NCI-H446 treated with DMSO at 0.1 percent for 48 hours (cell line): ENCODE measurements at regions not wholly inside any gene's neighbourhood (a gene's known extent, or its start where the extent isn't known, plus 50 kb on each side); places are given as distances from the start of the nearest gene placed in this dataset.
A peak's percentile ranks its signal among the peaks of the same experiment; 100 is the strongest.

Experiments
- DNase-seq: peaks from one replicate; lab custom pipeline; 2025; lab: John Stamatoyannopoulos, UW

DNA sequence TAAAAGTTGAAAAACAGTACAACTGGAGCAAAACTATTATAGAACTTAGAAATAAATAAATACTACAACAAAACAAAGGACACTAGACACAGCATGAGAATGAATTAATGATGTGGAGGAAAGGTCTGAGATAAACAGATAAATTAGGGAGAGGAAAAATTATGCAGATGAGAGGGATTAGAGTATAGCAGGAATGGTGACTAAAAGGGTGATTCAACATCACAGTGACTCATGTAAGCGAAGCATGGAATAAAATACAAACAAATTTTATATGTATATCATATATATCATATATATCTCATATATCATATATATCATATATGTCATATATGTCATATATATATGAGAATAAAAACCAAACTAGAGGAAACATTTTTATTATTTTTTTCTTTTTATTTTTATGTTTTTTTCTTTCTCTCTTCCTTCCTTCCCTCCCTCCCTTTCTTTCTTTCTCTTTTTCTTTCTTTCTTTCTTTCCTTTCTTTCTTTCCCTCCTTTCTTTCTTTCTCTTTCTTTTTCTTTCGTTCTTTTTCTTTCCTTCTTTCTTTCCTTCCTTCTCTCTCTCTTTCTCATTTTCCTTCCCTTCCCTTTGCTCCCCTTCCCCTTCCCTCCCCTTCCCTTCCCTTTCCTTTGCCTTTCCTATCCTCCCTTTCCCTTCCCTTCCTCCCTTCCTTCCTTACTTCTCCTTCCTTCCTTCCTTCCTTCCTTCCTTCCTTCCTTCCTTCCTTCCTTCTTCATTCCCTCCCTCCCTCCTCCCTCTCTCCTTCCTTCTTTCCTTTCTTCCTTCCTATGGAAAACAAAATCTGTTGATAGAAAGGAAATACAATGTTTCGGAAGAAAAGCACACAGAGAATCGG, 1014.6 kb downstream of the GRIK2 start:
- DNase-seq: no peak

GRCh38 chr6:102405860-102406259, 1012.4 kb downstream of the GRIK2 start:
- DNase-seq: no peak

- DNase-seq: peak; percentile 17
Measured at GRCh38 chr6:102402635-102403329, 1009.3 kb downstream of the GRIK2 start.

- no peak for DNase-seq
Measured at GRCh38 chr6:102398788-102399390, 1005.4 kb downstream of the GRIK2 start.

DNA sequence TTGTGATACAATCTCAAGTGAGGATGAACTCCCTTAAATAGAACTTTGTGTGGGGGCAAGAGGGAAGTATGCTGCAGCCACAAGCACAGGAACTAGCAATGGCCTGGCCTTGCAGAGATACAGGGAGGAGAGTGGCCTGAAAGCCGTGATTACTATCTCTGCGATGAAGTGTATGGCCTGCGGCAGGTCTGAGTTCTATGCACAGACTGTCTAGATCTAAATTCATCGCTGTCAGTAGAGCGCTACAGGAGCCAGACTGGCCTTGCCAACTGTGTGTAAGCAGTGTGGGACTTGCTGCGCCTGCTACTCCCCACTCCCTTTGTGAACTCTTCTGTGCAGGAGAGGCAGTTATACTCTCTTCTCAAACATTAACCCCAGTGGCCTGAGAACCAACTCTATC, 997.0 kb downstream of the GRIK2 start:
- DNase-seq: no peak

DNA sequence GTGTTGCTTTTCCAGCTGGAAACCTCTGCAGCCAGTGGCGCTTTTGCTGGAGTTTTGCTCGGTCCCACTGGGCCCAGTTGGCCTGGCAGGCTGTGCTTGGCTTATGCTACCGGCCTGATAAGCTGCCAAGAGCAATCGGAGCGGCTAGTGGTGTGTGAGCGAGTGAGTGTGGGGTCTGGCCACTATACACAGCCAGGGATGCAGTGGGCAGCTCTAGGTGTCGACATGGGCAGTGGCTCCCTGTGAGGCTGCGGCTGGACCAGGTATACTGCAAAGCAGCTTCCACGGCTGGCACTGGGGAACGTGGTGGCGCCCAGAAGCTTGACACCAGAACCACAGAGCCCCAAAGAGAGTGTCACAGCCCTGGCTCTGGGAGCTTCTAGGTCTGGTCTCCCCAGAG, 996.5 kb downstream of the GRIK2 start:
- DNase-seq: peak; percentile 20

GRCh38 chr6:102387326-102388033, 994.0 kb downstream of the GRIK2 start:
- DNase-seq: peak; percentile 75

DNA sequence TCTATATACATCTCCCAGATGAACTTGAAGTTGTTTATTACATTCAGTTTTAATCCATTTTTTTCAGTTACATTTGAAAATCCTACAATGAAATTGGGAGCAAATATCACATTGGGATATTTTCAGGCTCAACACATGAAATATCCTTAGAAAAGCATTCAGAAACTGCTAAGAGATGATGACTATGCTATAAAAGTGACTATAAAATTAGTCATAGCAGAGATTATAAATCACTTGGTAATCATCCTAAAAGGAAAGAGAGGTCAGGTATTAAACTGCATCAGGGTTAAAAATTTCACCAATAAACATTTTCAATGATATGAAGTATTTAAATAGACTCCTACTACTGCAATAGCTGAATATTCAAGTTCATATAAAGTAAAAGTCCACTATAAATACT, 987.7 kb downstream of the GRIK2 start:
- no peak for DNase-seq

GRCh38 chr6:102356170-102356569, 962.7 kb downstream of the GRIK2 start:
- no peak for DNase-seq

DNA sequence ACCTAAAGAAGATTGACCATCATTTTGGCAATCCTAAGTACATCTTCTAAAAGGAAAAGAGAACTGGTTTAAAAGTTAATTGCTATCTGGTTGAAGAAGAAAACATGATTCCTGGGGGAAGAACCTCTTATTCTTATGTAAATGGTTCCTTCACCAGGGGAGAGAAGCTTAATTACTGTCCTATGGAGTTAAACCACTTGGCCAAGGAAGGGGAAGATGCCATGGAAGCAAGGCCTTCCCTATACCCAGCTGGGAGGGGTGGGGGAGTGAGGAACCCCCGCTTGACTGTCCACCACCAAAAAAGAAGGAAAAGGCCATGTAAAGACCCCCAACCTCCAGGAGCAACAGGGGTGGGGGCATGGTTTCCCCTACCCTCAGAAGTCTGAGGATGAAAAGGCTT, 962.1 kb downstream of the GRIK2 start:
- no peak for DNase-seq

DNA sequence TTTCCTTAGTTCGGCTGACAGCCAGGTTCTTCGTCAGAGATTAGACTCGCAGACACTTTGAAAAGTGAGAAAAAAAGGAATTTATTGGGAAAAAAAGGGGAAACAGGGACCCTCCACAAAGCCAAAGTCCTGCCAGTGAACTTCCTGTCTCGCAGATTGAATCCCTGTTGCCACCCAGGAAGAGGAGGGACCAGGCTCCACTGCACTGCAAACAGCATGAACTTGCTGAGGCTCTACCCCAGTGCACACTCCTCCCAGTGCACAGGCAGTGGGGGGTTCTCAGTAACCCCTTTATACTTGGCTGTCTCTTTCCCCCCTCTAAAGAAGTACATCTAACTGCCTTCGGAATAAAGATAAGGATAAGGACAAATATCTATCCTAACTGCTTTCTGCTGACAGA, 959.0 kb downstream of the GRIK2 start:
- DNase-seq: no peak

DNA sequence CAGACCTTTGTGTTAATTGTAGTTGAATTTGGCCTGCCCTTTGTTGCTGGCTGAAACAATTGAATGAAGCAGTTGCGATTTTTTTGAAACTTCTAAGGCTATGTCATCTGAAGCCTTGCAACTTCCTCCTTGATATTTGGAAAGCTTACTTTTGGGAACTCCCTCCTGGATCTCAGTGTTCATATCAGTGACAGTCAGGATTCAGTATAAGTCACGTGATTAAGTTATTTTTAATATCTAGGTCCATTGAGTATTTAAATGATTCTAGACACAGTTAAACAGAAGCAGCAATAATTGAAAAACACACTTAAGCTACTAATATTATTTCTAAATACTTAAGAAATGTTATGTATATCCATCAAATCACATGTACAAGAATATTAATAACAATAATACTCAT, 951.3 kb downstream of the GRIK2 start:
- DNase-seq: no peak

- no peak for DNase-seq
Measured at GRCh38 chr6:102340311-102340710, 946.8 kb downstream of the GRIK2 start.

DNA sequence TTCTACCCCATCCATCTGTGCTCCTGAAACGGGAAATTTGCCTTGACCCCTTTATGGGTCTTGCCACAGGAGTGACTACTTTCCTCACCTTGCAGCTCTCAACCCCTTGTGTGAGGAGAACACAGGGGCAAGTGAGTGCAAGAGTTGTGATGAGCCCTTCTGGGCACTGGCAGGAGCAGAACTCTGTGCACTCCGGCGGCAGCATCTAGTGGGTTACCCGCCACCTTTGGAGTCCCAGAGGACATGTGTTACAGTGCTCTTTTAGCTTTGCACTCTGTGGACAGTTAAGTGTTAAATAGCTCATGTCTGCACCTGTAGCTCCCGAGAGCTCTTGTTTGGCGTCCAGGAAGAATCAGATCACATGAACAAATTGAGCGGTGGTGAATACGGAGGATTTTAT, 940.2 kb downstream of the GRIK2 start:
- no peak for DNase-seq

DNA sequence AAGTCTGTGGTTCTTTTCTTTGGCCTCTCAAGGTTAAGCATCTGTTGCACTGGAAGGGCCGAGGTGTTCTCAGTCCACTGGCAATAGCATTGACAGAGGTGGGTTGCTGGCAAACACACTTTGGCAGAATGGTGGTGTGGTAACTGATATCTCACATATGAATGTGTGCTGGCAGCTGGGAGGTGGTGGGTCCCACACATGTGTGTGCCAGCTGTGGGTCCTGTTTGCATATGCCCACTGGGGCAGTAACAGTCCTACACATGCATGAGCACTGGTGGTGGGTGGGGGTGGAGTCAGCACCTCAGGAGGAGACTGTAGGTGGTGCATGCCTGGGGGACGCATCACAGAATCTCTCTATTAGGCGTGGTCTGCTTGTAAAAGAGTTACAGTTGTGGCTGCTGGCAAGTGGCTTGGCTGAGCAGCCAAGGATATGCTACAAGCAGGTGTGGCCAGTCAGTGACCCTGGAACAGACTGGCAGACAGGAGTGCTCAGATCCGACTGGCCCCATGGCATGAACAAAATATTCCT, 934.3 kb downstream of the GRIK2 start:
- DNase-seq: no peak

- no peak for DNase-seq
Measured at GRCh38 chr6:102313699-102314098, 920.2 kb downstream of the GRIK2 start.

DNA sequence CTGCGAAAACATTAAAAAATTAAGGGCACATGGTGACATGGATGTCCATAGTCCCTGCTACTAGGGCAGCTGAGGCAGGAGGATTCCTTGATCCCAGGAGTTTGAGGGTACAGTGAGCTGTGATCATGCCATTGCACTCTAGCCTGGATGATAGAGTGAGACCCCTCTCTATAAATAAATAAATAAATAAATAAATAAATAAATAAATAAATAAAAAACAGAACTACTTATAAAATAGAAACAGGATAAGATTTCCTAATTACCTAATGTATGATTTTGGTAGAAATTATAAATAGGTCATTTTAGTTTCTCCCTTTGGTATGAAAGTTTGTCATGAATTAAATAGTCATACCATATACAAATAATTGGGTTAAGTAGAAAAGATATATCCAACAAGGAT, 916.2 kb downstream of the GRIK2 start:
- no peak for DNase-seq

DNA sequence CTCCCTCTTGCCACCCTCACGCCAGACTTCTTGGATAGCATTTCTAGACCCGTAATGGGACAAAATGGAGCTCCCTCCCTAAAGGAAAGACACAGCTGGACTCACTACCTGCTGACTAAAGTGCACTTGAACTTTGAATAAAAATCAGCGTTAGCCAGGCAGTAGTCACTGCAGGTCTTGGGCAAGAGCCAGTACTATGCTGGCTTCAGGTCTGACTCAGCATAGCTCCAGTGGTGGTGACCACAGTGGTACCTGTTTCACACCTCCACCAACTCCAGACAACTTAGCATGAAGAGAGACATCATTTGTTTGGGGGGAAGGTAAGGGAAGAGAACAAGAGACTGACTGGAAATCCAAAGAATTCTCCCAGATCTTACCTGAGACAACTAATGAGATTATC, 906.8 kb downstream of the GRIK2 start:
- DNase-seq: no peak

GRCh38 chr6:102298051-102298450, 904.5 kb downstream of the GRIK2 start:
- DNase-seq: peak; percentile 88
